ENCODE measurements at regions not wholly inside any gene's neighbourhood (a gene's known extent, or its start where the extent isn't known, plus 50 kb on each side); places are given as distances from the start of the nearest gene placed in this dataset.

GRCh38 chr6:14243597-14243996 is 126.0 kb downstream of the CD83 start:
- H3K9me3 ChIP-seq, result no peaks in the 10 kb centered on the region
- in situ Hi-C loops (cut with MboI; ENCODE audit: low pct_ligation_motif_present in 1 of 4, low pct_unique_long_range_greater_than_20kb in 1 of 4, low sequenced_read_pairs in 3 of 4) (no loop called here), intact Hi-C loops (cut with DNase I; ENCODE audit: low total_unique reads) (no loop called here)
- WGBS, 2 donors (ENCODE audit: low coverage in 1 of 2), result 80 to 91% methylated on average over 1 to 5 of the region's 5 CpGs
- DNase-seq, result no peak
- no peak for TF ChIP-seq EP300 (IDR thresholded peaks at IDR 0.05; ENCODE audit: low read depth)
- no peak overlapping the region for H3K4me3 ChIP-seq
- no peaks in the 10 kb centered on the region for H3K36me3 ChIP-seq
- H3K27ac ChIP-seq, result no peak overlapping the region
- H3K27me3 ChIP-seq, result no peaks in the 10 kb centered on the region
- H3K4me1 ChIP-seq, result no peaks in the 10 kb centered on the region

- no peak for DNase-seq
- H3K4me1 ChIP-seq, result no peaks in the 10 kb centered on the region
- in situ Hi-C loops (cut with MboI; ENCODE audit: low pct_ligation_motif_present in 1 of 4, low pct_unique_long_range_greater_than_20kb in 1 of 4, low sequenced_read_pairs in 3 of 4), result no loop called here
Observed at GRCh38 chr6:14246876-14247275, 129.3 kb downstream of the CD83 start.

GRCh38 chr6:14250573-14250972 is 133.0 kb downstream of the CD83 start:
- in situ Hi-C loops (cut with MboI; ENCODE audit: low pct_ligation_motif_present in 1 of 4, low pct_unique_long_range_greater_than_20kb in 1 of 4, low sequenced_read_pairs in 3 of 4), result no loop called here
- 97 to 100% methylated on average over 1 to 4 of the region's 4 CpGs for WGBS, 2 donors (ENCODE audit: low coverage in 1 of 2)
- H3K27me3 ChIP-seq, result no peaks in the 10 kb centered on the region
- no peaks in the 10 kb centered on the region for H3K9me3 ChIP-seq
- H3K4me1 ChIP-seq, result no peaks in the 10 kb centered on the region
- H3K4me3 ChIP-seq, result no peak overlapping the region
- DNase-seq, result no peak
- no peak for TF ChIP-seq CTCF (IDR thresholded peaks at IDR 0.05)
- TF ChIP-seq EP300 (IDR thresholded peaks at IDR 0.05; ENCODE audit: low read depth), result no peak
- no peak for TF ChIP-seq POLR2A (IDR thresholded peaks at IDR 0.05)
- no peak for TF ChIP-seq POLR2AphosphoS5 (IDR thresholded peaks at IDR 0.05)
- H3K27ac ChIP-seq, result no peak overlapping the region
- intact Hi-C loops (cut with DNase I; ENCODE audit: low total_unique reads), result no loop called here
- no peaks in the 10 kb centered on the region for H3K36me3 ChIP-seq

More at GRCh38 chr6:14246876-14247275, 129.3 kb downstream of the CD83 start:
- Histone ChIP-seq H3K4me3 (no peak overlapping the region), H3K27me3 (no peaks in the 10 kb centered on the region), H3K9me3 (no peaks in the 10 kb centered on the region), H3K36me3 (no peaks in the 10 kb centered on the region), H3K27ac (no peak overlapping the region)
- WGBS, 2 donors (ENCODE audit: low coverage in 1 of 2), result 89 to 92% methylated on average over 3 of the region's 3 CpGs
- no peak for TF ChIP-seq CTCF (IDR thresholded peaks at IDR 0.05)
- no peak for TF ChIP-seq EP300 (IDR thresholded peaks at IDR 0.05; ENCODE audit: low read depth)
- TF ChIP-seq POLR2A (IDR thresholded peaks at IDR 0.05), result no peak
- no peak for TF ChIP-seq POLR2AphosphoS5 (IDR thresholded peaks at IDR 0.05)
- intact Hi-C loops (cut with DNase I; ENCODE audit: low total_unique reads), result no loop called here

GRCh38 chr6:14252271-14252850 is 134.8 kb downstream of the CD83 start:
- no peak overlapping the region for H3K27ac ChIP-seq
- TF ChIP-seq POLR2A (IDR thresholded peaks at IDR 0.05) (no peak), CTCF (IDR thresholded peaks at IDR 0.05) (no peak), EP300 (IDR thresholded peaks at IDR 0.05; ENCODE audit: low read depth) (no peak), POLR2AphosphoS5 (IDR thresholded peaks at IDR 0.05) (no peak)
- H3K4me1 ChIP-seq, result no peaks in the 10 kb centered on the region
- in situ Hi-C loops (cut with MboI; ENCODE audit: low pct_ligation_motif_present in 1 of 4, low pct_unique_long_range_greater_than_20kb in 1 of 4, low sequenced_read_pairs in 3 of 4) (no loop called here), intact Hi-C loops (cut with DNase I; ENCODE audit: low total_unique reads) (no loop called here)
- no peaks in the 10 kb centered on the region for H3K9me3 ChIP-seq
- H3K36me3 ChIP-seq, result no peaks in the 10 kb centered on the region
- no peak for DNase-seq
- H3K4me3 ChIP-seq, result no peak overlapping the region
- WGBS, 2 donors (ENCODE audit: low coverage in 1 of 2), result 94 to 96% methylated on average over 4 to 10 of the region's 10 CpGs
- no peaks in the 10 kb centered on the region for H3K27me3 ChIP-seq

DNA sequence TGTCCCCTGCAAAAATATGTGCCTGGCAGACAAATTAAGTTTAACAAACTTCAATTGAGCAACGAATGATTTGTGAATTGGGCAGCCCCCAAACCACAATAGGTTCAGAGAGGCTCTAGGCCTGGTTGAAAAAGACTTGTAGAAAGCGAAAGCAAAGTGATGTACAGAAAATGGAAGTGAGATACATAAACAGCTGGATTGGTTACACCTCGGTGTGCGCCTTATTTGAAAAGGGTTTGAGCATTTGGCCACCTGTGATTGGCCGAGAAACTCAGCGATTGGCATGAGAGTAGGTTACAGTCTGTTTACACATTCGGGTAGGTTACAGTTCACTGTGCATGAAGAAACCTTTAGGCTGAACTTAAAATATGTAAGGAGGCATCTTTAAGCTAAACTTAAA is 136.9 kb downstream of the CD83 start:
- WGBS, 2 donors (ENCODE audit: low coverage in 1 of 2), result 80 to 90% methylated on average over 7 of the region's 7 CpGs
- H3K27me3 ChIP-seq, result no peaks in the 10 kb centered on the region
- no peaks in the 10 kb centered on the region for H3K4me1 ChIP-seq
- TF ChIP-seq POLR2AphosphoS5 (IDR thresholded peaks at IDR 0.05), result no peak
- no peak for TF ChIP-seq POLR2A (IDR thresholded peaks at IDR 0.05)
- no peak for TF ChIP-seq EP300 (IDR thresholded peaks at IDR 0.05; ENCODE audit: low read depth)
- TF ChIP-seq CTCF (IDR thresholded peaks at IDR 0.05), result no peak
- H3K9me3 ChIP-seq, result no peaks in the 10 kb centered on the region
- no peaks in the 10 kb centered on the region for H3K36me3 ChIP-seq
- no peak overlapping the region for H3K4me3 ChIP-seq
- intact Hi-C loops (cut with DNase I; ENCODE audit: low total_unique reads) (no loop called here), in situ Hi-C loops (cut with MboI; ENCODE audit: low pct_ligation_motif_present in 1 of 4, low pct_unique_long_range_greater_than_20kb in 1 of 4, low sequenced_read_pairs in 3 of 4) (no loop called here)
- no peak overlapping the region for H3K27ac ChIP-seq
- DNase-seq, result no peak
